GM23338 (cell line): ENCODE measurements at regions not wholly inside any gene's neighbourhood (a gene's known extent, or its start where the extent isn't known, plus 50 kb on each side); places are given as distances from the start of the nearest gene placed in this dataset.

Experiments used
- ZNF331 ChIP-seq: fragments of 250-450 bp; sonication (Bioruptor Pico); IDR thresholded peaks from 2 replicates; pipeline ENCODE4 v1.5.0; 2020; ENCODE audit warnings: low read depth, mild to moderate bottlenecking, moderate library complexity
- TF ChIP-seq, protein P1 (sequence below), 2 experiments: fragments of 200-600 bp in 1 of 2; sonication (generic) in 1 of 2; conservative IDR thresholded peaks; 2 replicates each; pipeline versions ENCODE4 v1.5.1 to v1.6.1; 2016 to 2017; ENCODE audit warnings: antibody characterized with exemption in 2 of 2, low read depth in 2 of 2, mild to moderate bottlenecking in 2 of 2, moderate library complexity in 1 of 2
- TF ChIP-seq, protein P2 (sequence below): IDR thresholded peaks from one replicate; pipeline ENCODE4 v1.6.1; 2018; ENCODE audit warnings: antibody characterized with exemption; ENCODE audit not compliant: unreplicated experiment

DNA sequence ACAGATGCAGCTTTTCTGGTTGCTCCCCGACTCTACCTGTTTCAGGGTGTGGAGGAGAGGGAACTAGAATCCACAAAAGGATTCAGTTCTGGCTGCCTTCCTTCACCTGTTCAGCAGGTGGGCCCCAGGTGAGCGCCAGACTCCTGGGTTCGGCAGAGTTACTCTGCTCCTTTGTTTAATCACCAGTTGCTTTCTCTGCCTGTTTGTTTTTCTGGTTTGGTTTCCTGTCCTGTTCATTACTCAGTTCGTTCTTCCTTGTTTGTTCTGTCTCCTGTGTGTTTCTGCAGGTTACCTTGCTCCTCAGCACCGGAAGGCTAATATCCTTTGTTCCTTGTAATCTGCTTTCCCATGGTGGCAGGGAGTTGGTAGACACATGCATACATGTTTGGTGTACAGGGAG, 508.5 kb upstream of the ATP11B start:
- TF ChIP-seq, protein P1, sequence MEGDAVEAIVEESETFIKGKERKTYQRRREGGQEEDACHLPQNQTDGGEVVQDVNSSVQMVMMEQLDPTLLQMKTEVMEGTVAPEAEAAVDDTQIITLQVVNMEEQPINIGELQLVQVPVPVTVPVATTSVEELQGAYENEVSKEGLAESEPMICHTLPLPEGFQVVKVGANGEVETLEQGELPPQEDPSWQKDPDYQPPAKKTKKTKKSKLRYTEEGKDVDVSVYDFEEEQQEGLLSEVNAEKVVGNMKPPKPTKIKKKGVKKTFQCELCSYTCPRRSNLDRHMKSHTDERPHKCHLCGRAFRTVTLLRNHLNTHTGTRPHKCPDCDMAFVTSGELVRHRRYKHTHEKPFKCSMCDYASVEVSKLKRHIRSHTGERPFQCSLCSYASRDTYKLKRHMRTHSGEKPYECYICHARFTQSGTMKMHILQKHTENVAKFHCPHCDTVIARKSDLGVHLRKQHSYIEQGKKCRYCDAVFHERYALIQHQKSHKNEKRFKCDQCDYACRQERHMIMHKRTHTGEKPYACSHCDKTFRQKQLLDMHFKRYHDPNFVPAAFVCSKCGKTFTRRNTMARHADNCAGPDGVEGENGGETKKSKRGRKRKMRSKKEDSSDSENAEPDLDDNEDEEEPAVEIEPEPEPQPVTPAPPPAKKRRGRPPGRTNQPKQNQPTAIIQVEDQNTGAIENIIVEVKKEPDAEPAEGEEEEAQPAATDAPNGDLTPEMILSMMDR (conservative IDR thresholded peaks at IDR 0.05; ENCODE audit: low read depth in 2 of 2) = no peak
- TF ChIP-seq, protein P2, sequence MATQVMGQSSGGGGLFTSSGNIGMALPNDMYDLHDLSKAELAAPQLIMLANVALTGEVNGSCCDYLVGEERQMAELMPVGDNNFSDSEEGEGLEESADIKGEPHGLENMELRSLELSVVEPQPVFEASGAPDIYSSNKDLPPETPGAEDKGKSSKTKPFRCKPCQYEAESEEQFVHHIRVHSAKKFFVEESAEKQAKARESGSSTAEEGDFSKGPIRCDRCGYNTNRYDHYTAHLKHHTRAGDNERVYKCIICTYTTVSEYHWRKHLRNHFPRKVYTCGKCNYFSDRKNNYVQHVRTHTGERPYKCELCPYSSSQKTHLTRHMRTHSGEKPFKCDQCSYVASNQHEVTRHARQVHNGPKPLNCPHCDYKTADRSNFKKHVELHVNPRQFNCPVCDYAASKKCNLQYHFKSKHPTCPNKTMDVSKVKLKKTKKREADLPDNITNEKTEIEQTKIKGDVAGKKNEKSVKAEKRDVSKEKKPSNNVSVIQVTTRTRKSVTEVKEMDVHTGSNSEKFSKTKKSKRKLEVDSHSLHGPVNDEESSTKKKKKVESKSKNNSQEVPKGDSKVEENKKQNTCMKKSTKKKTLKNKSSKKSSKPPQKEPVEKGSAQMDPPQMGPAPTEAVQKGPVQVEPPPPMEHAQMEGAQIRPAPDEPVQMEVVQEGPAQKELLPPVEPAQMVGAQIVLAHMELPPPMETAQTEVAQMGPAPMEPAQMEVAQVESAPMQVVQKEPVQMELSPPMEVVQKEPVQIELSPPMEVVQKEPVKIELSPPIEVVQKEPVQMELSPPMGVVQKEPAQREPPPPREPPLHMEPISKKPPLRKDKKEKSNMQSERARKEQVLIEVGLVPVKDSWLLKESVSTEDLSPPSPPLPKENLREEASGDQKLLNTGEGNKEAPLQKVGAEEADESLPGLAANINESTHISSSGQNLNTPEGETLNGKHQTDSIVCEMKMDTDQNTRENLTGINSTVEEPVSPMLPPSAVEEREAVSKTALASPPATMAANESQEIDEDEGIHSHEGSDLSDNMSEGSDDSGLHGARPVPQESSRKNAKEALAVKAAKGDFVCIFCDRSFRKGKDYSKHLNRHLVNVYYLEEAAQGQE = no peak
- no peak for TF ChIP-seq ZNF331 (CRISPR knock-in tag)
